IMR-90 (cell line): ENCODE measurements at regions not wholly inside any gene's neighbourhood (a gene's known extent, or its start where the extent isn't known, plus 50 kb on each side); places are given as distances from the start of the nearest gene placed in this dataset.

Source experiments
- ATAC-seq: fragments of 200-7000 bp; cut with Tn5 transposase; 2 replicates; pipeline ENCODE4 v1.9.1; 2020; ENCODE audit warnings: low read depth, mild to moderate bottlenecking, moderate library complexity
- BruUV-seq: library from RNA; stranded (reverse); fragments of 400-500 nt; replicated peaks from 2 replicates; lab custom pipeline; 2021; lab: Mats Ljungman, UMichigan
- CTCF ChIA-PET: fragments of 300-600 bp; formaldehyde crosslinking; extraction: SDS; loops from one replicate; lab custom pipeline; 2021; ENCODE audit warnings: antibody characterized with exemption; lab: Yijun Ruan, JAX
- POLR2A ChIA-PET: fragments of 300-600 bp; sonication (Branson Sonifier 250); formaldehyde crosslinking; loops from one replicate; lab custom pipeline; 2022; ENCODE audit warnings: antibody characterized with exemption; ENCODE audit not compliant: unreplicated experiment; lab: Charles Lee
- DNase-seq: peaks from one replicate; pipeline ENCODE4 v3.0.0; 2013
- H2AFZ ChIP-seq: replicated peaks from 2 replicates; pipeline ENCODE3; 2013; ENCODE audit warnings: low read length, mild to moderate bottlenecking; ENCODE audit not compliant: poor library complexity
- H2AK5ac ChIP-seq: 2 replicates; pipeline ENCODE4 v1.6.1; 2013; ENCODE audit warnings: low read depth, low read length, inconsistent platforms
- H2AK9ac ChIP-seq: replicated peaks from 2 replicates; pipeline ENCODE3; 2013; ENCODE audit warnings: mild to moderate bottlenecking, low read depth, low read length, moderate library complexity; ENCODE audit not compliant: poor library complexity
- H2BK120ac ChIP-seq: 2 replicates; pipeline ENCODE4 v1.6.1; 2013; ENCODE audit warnings: low read depth, low read length, inconsistent platforms
- H2BK15ac ChIP-seq: 3 replicates; pipeline ENCODE4 v1.6.1; 2013; ENCODE audit warnings: low read depth, low read length, inconsistent platforms
- H2BK20ac ChIP-seq: 2 replicates; pipeline ENCODE4 v1.6.1; 2013; ENCODE audit warnings: low read depth, mild to moderate bottlenecking, inconsistent platforms, low read length, moderate library complexity
- H2BK5ac ChIP-seq: 2 replicates; pipeline ENCODE4 v1.6.1; 2013; ENCODE audit warnings: mild to moderate bottlenecking, low read depth, low read length, inconsistent platforms; ENCODE audit not compliant: poor library complexity, severe bottlenecking
- H3K14ac ChIP-seq: replicated peaks from 2 replicates; pipeline ENCODE4 v1.6.1; 2013; ENCODE audit warnings: low read depth, low read length, inconsistent platforms
- H3K18ac ChIP-seq: 2 replicates; pipeline ENCODE4 v1.6.1; 2013; ENCODE audit warnings: low read depth, low read length, control low read depth
- H3K23ac ChIP-seq: 2 replicates; pipeline ENCODE4 v1.6.1; 2013; ENCODE audit warnings: low read depth, low read length, inconsistent platforms
- H3K27ac ChIP-seq: 2 replicates; pipeline ENCODE4 v1.5.1; 2013; ENCODE audit warnings: mild to moderate bottlenecking, control low read depth, low read length; ENCODE audit not compliant: insufficient read depth
- H3K27me3 ChIP-seq: 2 replicates; pipeline ENCODE4 v1.6.1; 2013; ENCODE audit warnings: low read length; ENCODE audit not compliant: control insufficient read depth, insufficient read depth
- H3K36me3 ChIP-seq: 2 replicates; pipeline ENCODE4 v1.6.1; 2013; ENCODE audit warnings: low read length, mixed read lengths; ENCODE audit not compliant: control insufficient read depth, insufficient read depth
- H3K4ac ChIP-seq: 2 replicates; pipeline ENCODE4 v1.6.1; 2013; ENCODE audit warnings: low read depth, low read length, inconsistent platforms
- H3K4me1 ChIP-seq: 2 replicates; pipeline ENCODE4 v1.6.1; 2013; ENCODE audit warnings: low read length, mixed read lengths; ENCODE audit not compliant: control insufficient read depth, insufficient read depth
- H3K4me2 ChIP-seq: 2 replicates; pipeline ENCODE4 v1.6.1; 2013; ENCODE audit warnings: low read depth, mild to moderate bottlenecking, control low read depth, low read length, moderate library complexity
- H3K4me3 ChIP-seq: 2 replicates; pipeline ENCODE4 v1.5.1; 2013; ENCODE audit warnings: low read depth, mild to moderate bottlenecking, control low read depth, low read length, moderate library complexity; ENCODE audit not compliant: insufficient read depth
- H3K56ac ChIP-seq: 2 replicates; pipeline ENCODE4 v1.6.1; 2013; ENCODE audit warnings: low read length, inconsistent platforms; ENCODE audit not compliant: insufficient read depth; ENCODE audit errors: extremely low read depth
- H3K79me1 ChIP-seq, 2 experiments: 2 replicates each; pipeline ENCODE4 v1.6.1; 2013; ENCODE audit warnings: low read length in 2 of 2, inconsistent platforms in 1 of 2, low read depth in 1 of 2
- H3K9ac ChIP-seq: 2 replicates; pipeline ENCODE4 v1.6.1; 2013; ENCODE audit warnings: low read depth, low read length, control low read depth
- H3K9me1 ChIP-seq: 2 replicates; pipeline ENCODE4 v1.6.1; 2013; ENCODE audit warnings: low read length, inconsistent platforms; ENCODE audit not compliant: insufficient read depth
- H3K9me3 ChIP-seq: 2 replicates; pipeline ENCODE4 v1.6.1; 2013; ENCODE audit warnings: low read length; ENCODE audit not compliant: control insufficient read depth, insufficient read depth
- H4K20me1 ChIP-seq: 2 replicates; pipeline ENCODE4 v1.6.1; 2013; ENCODE audit warnings: low read length, inconsistent platforms; ENCODE audit not compliant: insufficient read depth
- H4K5ac ChIP-seq: 2 replicates; pipeline ENCODE4 v1.6.1; 2013; ENCODE audit warnings: mild to moderate bottlenecking, low read depth, low read length, control low read depth
- H4K8ac ChIP-seq, 2 experiments: 2 replicates each; pipeline ENCODE4 v1.6.1; 2013; ENCODE audit warnings: low read depth in 2 of 2, low read length in 2 of 2, control low read depth in 1 of 2, inconsistent platforms in 1 of 2
- H4K91ac ChIP-seq: 2 replicates; pipeline ENCODE4 v1.6.1; 2013; ENCODE audit warnings: low read depth, low read length, inconsistent platforms; ENCODE audit not compliant: insufficient read depth
- NFE2L2 ChIP-seq: fragments of 150-350 bp; IDR thresholded peaks from 2 replicates; pipeline ENCODE4 v1.6.1; 2016; ENCODE audit warnings: low read depth, mild to moderate bottlenecking, low read length
- POLR2A ChIP-seq: IDR thresholded peaks from 2 replicates; pipeline ENCODE4 v1.6.1; 2012; ENCODE audit warnings: mild to moderate bottlenecking, low read depth, low read length
- RFX5 ChIP-seq: IDR thresholded peaks from 2 replicates; pipeline ENCODE4 v1.8.0; 2012; ENCODE audit warnings: low read depth, mild to moderate bottlenecking, low read length, moderate library complexity
- WGBS, 2 experiments: methylation state at CpG; one replicate each; pipeline versions ENCODE4 v1.1.5 to v1.1.7; 2013; ENCODE audit warnings: missing lambda C conversion rate in 2 of 2; ENCODE audit not compliant: insufficient read length in 1 of 2; ENCODE audit errors: extremely low coverage in 2 of 2; 5-methylcytosine and 5-hydroxymethylcytosine counted together
- dilution Hi-C: fragments of 300-500 bp; cut with HindIII; formaldehyde crosslinking; loops from one replicate; pipeline ENCODE4 v1.14.3; 2018; ENCODE audit warnings: low sequenced_read_pairs; ENCODE audit not compliant: unreplicated experiment
- in situ Hi-C: fragments of 300-500 bp; cut with MboI; formaldehyde crosslinking; loops from 3 replicates; pipeline ENCODE4 v1.14.3; 2019; ENCODE audit warnings: low sequenced_read_pairs, inconsistent platforms, mixed read lengths
- intact Hi-C: fragments of 100-400 bp; cut with micrococcal nuclease; formaldehyde crosslinking; loops from 2 replicates; pipeline ENCODE4 v1.10.0; 2022

DNA sequence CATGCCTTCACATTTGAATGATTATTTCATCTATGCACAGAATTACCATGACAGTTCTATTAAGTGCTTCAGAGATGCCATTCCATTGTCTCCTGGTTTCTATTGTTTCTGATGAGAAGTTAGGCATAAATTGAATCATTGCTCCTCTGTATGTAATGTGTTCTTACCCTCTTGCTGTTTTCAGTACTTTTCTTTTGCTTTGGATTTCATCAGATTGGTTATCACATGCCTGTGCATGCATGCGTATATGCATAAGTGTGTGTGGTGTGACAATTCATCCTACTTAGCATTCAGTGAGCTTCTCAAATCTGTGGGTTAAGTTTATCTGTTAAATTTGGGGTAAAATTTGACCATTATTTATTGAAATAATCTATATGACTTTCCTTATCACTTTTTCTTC, 263.3 kb upstream of the RND3 start:
- Histone ChIP-seq H3K79me1 (no peaks in the 10 kb centered on the region), H2BK5ac (no peak overlapping the region), H4K20me1 (no peaks in the 10 kb centered on the region), H3K56ac (no peak overlapping the region), H2AK9ac (no peak overlapping the region), H2BK120ac (no peak overlapping the region), H4K91ac (no peak overlapping the region), H3K4me1 (no peaks in the 10 kb centered on the region), H3K9ac (no peak overlapping the region), H4K8ac (no peak overlapping the region), H3K36me3 (no peaks in the 10 kb centered on the region), H2AK5ac (no peak overlapping the region), H3K4ac (no peak overlapping the region), H3K4me2 (no peak overlapping the region), H3K27me3 (no peaks in the 10 kb centered on the region), H3K9me3 (no peaks in the 10 kb centered on the region), H4K5ac (no peak overlapping the region), H3K4me3 (no peak overlapping the region), H3K27ac (no peak overlapping the region), H2AFZ (no peak overlapping the region), H2BK15ac (no peak overlapping the region), H3K23ac (no peak overlapping the region), H3K9me1 (no peaks in the 10 kb centered on the region), H2BK20ac (no peak overlapping the region), H3K18ac (no peak overlapping the region; the same call in 1 of the 2 replicates), H3K14ac (no peak overlapping the region)
- in situ Hi-C loops, result no loop called here
- ChIA-PET POLR2A (no interaction called here), CTCF (no interaction called here)
- intact Hi-C loops, result no loop called here
- TF ChIP-seq POLR2A, result no peak
- no peak for TF ChIP-seq RFX5
- no peak for TF ChIP-seq NFE2L2
- dilution Hi-C loops, result no loop called here
- BruUV-seq, result no TSS peak
- no CpG with 5 or more reads among the region's 1 CpG for whole genome bisulfite sequencing, 2 experiments
- ATAC-seq (no peak), DNase-seq (no peak)
